DMS153 treated with DMSO at 0.1 percent for 48 hours (cell line): ENCODE measurements at regions not wholly inside any gene's neighbourhood (a gene's known extent, or its start where the extent isn't known, plus 50 kb on each side); places are given as distances from the start of the nearest gene placed in this dataset.

Source experiments
- DNase-seq: peaks from one replicate; lab custom pipeline; 2025; ENCODE audit not compliant: unreplicated experiment; lab: John Stamatoyannopoulos, UW

GRCh38 chr3:74066456-74066855, 441.7 kb upstream of the PDZRN3 start:
- DNase-seq: no peak

DNA sequence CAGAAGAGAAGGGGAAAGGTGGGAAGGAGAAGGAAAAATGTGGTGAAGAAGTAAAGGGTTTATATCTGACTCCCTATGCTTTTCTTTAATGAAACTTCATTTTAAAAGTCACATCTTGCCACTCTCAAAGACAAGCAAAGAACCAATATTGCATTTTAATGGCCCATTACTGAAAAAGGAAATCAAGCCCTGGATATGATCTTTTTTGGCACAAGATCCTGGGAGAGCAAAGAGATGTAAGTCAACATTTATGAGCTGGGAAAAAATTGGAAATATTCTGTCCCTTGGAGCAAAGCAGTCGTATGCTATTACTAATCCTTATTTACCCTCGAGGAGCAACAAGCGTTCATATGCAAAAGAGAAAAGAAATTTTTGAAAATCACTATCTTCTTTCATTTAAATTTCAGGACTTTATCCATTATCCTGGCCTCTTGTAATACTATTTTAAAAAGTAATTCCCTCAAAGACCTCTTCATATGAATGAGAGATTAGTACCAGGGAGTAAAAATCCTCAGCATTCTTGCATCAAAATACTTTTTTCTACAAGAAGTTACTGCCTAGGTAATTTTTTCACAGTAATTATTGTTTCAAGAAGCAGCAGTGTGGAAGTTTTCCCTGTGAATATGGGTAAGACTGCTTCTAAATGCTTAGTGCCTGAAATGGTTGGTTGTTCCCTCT, 435.3 kb upstream of the PDZRN3 start:
- DNase-seq: no peak

GRCh38 chr3:74059301-74059922, 434.7 kb upstream of the PDZRN3 start:
- no peak for DNase-seq

- no peak for DNase-seq
Measured at GRCh38 chr3:74057169-74057568, 432.4 kb upstream of the PDZRN3 start.

DNA sequence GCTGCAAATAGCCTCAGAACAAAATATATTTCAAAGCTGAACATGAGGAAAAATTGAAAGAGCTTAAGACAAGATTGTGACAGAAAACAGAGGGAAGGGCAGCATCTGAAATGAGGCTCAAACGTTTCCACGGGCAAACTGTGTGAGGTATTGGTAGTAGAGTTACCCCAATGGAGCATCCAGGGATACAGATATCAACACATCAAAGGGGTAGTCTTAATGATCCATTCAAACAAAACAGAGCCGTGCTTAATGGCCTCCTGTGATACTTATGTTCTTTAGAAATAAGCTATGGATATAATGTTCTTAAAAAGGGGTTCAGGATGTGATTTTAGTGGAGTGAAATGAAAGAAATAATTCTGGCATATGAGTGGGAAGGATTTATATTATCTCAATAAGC, 430.3 kb upstream of the PDZRN3 start:
- no peak for DNase-seq

GRCh38 chr3:74054566-74054965, 429.8 kb upstream of the PDZRN3 start:
- DNase-seq: no peak

GRCh38 chr3:74053970-74054516, 429.3 kb upstream of the PDZRN3 start:
- DNase-seq: no peak

DNA sequence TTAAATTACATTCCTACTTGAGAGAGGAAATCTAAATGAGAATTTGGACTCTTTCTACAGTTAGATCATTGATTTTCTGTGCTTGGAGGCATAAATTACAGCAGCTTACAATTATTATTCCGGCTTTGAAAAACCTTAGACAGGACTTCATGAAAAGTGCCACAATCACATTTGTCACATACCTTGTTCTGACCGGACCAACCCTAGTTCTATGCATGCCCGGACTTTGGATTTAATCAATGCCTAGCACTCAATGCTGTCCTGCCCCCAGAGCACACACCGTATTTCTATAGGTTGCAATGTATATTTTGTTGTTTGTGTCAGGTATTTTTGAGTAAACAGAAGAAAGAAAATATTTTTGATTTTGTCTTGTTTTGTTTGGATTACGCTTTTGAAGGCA, 424.7 kb upstream of the PDZRN3 start:
- DNase-seq: no peak

DNA sequence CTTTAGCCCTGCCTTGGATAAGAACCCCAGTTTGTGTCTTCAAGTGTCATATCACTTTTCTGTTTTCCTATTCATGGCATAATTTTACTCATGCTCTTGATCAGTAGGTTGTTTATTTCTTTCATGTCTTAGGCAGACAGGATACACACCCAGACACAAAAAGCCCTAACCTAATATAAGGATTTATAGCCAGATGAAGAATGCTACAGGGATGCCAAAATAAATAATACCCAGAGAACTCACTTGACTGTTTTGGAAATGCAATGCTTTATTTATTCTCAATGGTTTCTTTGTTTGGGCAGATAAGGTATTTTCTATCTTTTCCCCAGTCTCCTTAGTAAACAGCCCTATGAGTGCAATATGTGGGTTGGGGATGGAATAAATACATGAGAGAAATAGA, 424.0 kb upstream of the PDZRN3 start:
- no peak for DNase-seq

DNA sequence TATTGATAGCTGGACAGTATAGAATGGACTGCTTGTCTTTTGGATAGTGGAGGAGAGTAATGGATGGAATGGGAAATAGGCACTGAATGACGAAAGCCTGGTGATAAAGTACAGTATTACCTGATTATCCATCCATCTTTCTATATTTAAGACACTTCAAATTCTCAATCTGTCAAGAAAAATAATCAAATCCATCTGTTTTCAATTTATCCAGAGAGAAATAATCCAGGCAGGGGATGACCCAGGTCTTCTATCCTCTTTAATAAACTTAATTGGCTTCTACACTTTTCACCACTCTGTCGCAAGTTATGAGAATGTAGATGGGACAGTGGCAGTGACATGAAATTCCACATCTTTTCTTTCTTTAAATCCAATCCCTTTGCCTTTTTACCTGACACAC, 420.3 kb upstream of the PDZRN3 start:
- no peak for DNase-seq

- no peak for DNase-seq
Measured at GRCh38 chr3:74041068-74041675, 416.4 kb upstream of the PDZRN3 start.

DNA sequence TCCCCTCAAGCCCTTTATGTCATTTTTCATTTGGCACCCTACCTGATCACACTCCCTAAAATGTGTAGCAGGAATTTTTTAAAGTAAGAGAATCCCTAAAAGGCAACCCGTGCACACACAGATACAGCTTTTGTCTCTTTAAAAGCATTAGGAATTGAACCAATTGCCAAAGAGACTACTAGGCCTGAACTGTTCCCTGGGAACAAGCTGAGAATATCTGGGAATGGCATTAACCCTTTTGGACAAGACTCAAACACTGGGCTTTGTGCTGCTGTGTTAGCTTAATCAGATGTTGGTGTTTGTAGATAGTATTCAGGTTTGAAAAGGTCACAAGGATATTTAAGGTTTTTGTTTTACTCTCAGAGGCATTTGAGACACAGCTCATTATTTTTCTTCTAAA, 414.4 kb upstream of the PDZRN3 start:
- DNase-seq: no peak

DNA sequence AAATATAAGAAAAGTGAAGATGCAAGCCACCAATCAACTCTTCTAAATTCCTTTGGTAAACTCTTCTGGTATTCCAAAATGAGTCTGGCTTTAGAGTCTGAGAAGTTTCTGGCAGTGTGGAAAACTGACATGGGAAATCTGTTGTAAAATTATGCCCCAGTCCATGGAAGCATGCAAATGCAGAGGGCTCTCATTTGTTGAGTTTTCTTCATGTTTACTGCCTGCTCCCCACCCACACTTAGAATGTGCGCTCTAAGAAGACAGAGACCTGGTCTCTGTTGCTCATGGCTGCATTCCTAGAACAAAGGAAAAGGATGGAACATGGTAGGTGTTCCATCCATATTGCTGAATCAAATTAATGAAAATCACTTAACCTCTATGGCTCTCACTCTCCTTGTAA, 411.8 kb upstream of the PDZRN3 start:
- no peak for DNase-seq

GRCh38 chr3:74036102-74036501, 411.4 kb upstream of the PDZRN3 start:
- no peak for DNase-seq

DNA sequence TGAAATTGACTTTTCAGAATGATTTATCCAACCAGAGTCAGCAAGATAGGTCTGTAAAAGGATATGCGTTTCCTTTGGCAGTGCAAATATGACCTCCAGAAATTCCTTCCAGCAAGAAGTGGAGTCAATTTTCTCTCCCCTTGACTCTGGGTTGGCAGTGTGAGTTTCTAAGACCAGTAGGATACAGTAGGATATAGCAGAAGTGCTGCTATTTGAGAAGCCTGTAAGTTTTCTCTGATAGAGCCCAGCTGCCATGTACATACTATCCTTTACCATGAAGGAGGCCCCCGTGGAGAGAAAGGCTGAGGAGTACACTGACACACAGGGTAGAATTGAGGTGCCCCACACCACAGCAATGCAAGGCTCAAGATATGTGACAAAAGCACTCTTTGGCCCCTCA, 409.1 kb upstream of the PDZRN3 start:
- no peak for DNase-seq

DNA sequence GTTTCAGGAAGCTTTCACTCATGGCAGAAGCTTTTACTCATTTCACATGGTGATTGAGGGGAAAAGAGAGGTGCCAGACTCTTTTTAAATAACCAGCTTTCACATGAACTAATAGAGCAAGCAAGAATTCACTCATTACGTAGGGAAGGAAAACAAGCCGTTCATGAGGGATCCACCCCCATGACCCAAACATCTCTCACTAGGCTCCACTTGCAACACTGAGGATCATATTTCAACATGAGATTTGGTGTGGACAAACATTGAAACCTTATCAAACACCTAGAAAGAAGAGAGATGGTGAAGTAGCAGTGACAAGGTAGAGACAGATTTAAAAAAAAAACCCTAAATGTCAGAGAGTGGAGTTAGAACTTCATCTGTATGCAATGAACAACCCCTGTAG, 408.6 kb upstream of the PDZRN3 start:
- no peak for DNase-seq

GRCh38 chr3:74027121-74027520, 402.4 kb upstream of the PDZRN3 start:
- DNase-seq: no peak

DNA sequence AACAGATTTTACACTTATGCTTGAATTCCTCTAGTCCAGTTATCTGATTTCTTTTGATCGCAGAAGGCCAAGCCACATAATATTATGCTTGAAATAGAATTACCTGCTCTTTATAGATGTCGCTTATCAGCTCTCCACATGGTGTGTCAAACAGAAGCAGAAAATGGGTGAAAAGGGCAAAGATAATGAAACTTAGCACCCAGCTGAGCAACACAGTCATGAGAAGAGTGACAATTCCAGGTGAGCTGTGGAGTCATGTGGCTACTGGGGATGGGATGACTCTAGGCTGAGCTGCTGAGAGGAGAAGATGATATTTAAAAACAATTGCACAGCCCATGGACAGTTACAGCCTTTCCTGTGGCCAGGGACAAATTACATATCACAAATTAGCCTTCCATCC, 398.7 kb upstream of the PDZRN3 start:
- no peak for DNase-seq

DNA sequence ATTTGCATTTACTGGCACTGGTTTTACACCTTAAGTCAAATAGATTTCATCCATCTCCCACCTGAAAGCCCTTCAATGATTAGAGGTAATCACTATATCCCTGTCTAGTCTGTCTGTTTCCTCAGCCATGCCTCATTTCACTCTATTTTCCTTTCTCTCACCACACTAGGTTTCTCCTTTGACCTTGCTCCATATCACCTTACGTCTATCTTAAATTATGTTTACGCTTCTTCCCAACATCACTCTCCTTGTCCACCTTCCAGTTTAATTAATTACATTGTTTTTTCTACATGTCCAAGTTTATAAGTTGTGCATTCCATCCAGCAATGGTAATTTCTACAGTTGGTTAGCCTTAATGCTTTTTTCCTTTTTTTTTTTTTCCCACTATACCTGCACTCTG, 396.7 kb upstream of the PDZRN3 start:
- DNase-seq: no peak

DNA sequence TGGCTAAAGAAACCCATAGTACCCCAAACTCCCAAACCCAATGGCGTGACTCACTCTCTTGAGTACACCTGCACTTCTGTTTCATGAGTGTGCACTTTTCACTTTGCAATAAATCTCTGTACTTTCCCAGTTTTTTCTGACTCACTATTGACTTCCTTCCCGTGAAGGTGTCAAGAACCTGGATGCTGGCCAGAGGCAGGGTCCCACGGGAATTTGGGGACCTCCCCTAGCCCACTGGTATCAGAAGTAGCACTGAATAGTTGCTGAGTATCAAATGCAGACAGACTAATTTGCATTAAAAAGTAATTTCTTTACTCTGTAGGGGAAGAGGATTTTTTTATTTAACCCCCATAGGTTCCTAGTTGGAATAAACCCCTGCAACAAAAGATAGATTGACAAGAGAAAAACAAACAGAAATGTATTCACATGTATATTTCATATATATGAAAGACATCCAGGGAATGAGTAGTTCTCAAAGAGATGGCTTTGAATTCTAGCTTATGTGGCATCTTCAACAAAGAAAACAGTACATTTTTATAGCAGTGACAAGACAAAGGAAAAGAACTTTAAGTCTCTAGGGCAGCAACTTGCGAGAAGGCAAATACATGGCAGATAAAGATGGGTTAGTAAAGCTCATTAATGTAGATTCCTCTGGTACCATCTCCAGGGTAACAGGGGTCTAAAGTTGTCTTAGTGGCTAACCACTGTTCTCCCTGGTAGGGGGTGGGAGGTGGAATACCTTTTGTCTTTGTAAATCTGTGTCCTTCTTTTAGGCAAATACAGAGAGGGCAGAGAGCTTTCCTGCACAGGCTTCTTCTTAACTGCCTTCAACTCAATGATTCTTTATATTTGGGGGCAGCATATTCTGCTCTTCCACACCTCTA, 385.5 kb upstream of the PDZRN3 start:
- no peak for DNase-seq

- DNase-seq: no peak
Measured at GRCh38 chr3:74004386-74004785, 379.6 kb upstream of the PDZRN3 start.
